ENCODE measurements at regions not wholly inside any gene's neighbourhood (a gene's known extent, or its start where the extent isn't known, plus 50 kb on each side); places are given as distances from the start of the nearest gene placed in this dataset.

DNA sequence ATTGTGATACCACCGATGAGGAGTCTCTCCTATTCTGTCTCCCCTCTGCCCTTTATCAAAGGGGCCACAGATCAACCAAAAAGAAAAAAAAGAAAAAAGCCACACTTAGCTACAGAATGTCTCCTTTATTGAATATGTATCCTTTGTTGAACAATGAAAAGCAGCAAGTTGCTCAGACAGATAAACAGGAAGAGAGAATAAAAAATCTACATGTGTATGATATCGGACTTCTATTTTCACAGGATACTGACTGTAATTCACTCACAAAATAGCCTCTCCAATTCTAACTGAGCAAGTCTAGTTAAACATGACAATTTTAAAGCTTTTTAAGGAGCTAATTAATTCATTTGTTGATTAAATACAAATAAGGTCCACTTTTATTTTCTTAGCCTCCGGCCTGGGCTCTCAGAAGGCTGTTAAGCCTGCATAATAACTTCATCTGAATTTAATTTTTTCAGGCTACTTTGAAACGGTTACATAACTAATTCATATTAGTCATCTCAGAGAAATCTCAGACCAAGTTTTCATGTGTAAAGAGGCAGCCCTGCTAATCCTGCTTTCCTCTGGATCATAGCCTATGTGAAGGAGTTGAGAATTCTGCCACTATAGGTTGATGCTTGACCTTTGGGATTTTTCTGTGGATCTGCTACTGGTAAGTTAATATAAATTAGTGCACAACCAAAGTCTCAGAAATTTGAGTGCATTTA, 304.1 kb upstream of the NR5A2 start:
- no peak for DNase-seq

DNA sequence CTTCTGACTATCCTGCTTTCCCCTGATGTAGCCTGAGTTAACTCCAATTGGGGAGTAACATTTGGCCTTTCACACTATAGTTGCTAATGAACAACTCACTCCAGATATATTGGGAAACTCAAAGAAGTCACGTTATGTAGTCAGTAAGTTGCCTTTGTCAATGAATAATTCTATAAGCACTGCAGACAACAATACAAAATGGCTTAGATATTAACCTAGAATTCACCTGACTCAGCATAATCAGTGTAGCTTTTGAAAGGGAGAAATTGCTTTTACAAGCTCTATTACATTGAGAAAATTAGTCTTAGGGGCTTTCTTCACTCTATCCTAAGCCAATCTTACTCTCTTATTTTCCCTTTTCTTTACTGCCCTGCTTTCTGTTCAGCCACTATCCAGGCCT, 303.5 kb upstream of the NR5A2 start:
- no peak for DNase-seq

DNA sequence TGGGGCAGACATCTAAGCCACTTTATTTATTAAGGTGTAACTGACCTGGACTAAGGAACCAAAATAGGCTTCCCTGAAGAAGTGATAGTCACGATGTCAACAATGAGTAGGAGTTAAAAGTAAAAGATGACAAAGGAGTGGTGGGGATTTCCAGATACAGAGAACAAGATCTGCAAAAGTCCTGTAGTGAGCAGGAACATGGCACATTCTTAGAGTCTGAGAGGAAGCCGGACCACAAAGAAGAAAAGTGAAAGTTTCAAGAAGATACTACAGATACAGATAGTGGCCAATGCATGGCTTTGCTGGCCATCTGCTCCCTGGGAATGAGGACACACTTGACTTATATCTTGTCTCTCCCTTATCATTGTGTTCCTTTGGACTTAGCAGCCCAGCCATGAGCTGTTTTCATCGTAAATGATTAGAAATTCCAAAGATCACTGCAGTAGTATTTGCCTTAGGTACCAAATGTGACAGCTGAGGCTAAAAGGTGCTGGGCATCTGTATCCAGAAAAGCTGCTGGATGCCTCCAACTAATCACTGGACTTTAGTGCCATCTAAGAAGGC, 302.4 kb upstream of the NR5A2 start:
- no peak for DNase-seq

DNA sequence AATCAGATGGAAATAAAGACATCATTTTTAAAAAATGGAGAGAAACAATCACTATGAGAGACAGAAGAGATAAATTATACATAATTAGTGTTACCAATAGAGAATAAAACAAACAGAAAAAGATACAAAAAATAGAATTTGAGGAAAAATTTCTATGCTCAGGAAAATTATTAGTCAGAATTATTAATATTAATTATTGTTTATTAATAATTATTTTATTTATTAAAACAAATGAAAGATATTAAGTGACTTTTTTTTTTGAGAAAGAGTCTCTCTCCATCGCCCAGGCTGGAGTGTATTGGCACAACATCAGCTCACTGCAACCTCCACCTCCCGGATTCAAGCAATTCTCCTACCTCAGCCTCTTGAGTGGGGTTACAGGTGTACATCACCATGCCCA, 299.8 kb upstream of the NR5A2 start:
- DNase-seq, result no peak

DNA sequence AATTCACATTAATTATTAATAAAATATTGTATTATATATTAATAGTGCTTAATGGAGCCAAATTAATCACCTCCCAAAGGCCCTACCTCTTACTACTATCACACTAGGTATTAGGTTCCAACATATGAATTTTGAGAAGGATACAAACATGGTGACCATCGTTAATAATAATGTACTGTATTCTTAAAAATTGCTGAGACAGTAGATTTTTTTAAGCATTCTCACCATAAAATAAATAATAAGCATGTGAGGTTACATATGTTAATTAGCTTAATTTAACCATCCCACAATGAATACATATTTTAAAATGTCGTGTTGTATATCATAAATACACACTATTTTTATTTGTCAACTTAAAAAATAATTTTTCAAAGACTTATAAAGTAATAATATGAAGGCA, 299.2 kb upstream of the NR5A2 start:
- no peak for DNase-seq

DNA sequence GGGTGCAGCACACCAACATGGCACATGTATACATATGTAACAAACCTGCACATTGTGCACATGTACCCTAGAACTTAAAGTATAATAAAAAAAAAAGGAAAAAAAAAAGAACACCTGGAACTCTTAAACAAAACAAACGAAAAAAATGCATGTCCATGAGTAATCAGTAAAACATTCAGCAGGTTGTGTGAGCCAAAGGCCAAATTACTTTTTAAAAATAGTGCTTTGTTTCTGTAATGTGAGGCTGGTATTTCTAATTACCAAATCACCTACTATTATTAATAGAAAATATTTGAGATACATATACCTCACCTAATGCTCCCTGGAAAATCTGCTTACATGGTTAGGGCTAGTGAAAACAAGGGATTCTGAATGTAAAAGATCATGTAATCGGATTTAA, 294.4 kb upstream of the NR5A2 start:
- no peak for DNase-seq

DNA sequence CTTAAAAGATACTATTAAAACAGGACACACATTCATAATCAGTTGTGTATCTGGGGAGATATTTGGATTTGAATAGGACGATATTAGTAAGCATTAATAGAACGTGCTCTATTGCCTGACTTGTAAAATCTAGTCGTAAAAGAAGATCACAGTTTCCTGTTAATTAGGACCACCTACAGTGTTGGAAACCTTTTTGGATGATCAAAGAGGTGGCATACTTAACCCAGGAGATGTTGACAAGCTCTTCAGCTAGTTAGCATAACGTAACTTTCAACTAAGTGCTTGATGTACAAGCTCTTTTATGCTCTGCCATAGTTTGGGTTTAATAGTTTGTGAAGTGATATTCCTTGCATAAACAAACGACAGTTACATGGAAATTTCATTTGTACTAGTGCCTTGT, 293.3 kb upstream of the NR5A2 start:
- DNase-seq, result no peak

DNA sequence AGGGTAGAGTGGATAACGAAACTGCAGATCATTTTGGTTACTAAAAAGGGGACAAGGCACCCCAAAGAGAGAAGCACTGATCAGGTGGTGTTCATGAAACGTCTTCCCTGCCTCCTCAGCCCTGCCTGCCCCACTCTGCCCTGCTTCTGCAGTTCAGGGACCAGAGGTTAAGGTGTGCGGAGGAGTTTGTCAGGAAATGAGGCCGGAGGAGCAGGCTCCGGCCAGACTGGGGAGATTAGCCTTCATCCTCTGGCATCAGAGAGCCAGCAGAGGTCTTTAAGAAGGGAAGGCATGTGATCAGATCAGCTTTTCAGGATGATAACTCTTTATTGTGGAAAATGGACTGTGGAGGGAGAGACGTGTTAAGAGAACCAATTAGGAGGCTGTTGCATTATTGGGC, 291.9 kb upstream of the NR5A2 start:
- DNase-seq, result no peak

DNA sequence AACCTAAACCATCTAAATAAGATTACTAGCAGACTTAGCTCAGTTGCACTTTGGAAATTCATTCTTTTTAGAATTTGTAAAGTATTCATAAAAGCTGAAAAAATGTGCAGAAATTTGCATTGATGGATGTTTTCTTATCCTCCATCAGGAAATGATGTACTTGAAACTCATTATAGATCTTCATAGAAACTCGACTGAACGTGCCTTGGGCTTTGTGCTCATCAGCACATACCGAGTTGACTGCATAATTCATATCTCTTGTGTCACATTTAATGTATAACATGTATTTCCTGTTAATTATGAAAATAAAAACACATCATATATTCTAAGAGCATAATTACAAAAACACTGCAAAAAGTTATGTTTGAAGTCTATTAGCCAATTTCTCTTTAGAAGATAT, 290.9 kb upstream of the NR5A2 start:
- no peak for DNase-seq

DNA sequence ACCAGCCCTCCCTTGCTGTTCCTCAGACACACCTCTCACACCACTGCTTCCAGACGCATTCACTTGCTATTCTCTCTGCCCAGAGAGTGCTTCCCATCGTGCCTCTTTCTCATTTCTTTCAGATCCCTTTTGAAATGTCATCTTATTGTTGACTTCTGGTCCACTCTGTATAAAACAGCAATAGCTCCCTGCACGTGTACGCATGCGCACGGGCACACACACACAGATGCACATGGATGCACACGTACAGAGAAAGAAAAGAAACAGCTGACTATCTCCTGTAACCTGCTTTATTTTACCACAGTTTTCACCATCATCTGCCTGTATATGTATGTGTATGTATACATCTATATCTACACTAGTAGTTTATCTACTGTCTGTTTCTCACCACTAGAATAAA, 285.9 kb upstream of the NR5A2 start:
- no peak for DNase-seq

DNA sequence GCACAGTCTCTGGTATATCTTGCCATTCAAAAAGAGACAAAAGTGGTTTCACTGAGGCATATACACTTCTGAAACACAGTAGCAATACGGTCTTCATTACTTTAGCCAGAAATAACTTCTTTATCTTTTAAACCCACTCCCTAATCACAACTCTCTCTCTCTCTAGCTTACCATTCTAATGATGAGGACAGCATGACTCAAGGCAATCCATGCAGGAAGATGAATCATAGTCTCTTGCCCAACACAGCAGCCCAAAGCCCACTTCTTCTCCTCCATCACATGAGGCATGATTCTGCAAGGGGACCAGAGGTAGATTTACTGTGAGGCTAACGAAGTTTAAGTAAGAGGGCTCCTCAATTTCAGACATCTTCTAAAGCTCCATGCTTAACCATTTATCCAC, 285.0 kb upstream of the NR5A2 start:
- no peak for DNase-seq

DNA sequence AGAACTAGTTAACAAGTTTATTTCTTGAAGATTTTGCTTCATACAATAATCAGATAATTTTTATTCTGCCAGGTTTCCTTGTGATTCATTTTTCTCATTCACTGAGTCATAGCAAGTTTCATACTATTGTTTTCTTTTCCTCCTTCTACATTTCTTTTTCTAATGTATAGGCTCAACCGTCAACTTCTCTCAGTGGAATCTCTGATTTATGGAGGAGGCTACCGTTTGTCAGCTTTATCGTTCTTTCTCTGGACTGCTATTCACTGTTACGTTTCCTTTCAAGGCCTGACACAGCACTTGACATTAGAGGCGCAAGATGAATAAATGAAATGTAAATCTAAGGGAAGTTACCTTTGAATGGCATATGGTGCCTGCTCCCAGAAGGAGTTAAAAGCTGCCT, 284.3 kb upstream of the NR5A2 start:
- DNase-seq, result no peak

DNA sequence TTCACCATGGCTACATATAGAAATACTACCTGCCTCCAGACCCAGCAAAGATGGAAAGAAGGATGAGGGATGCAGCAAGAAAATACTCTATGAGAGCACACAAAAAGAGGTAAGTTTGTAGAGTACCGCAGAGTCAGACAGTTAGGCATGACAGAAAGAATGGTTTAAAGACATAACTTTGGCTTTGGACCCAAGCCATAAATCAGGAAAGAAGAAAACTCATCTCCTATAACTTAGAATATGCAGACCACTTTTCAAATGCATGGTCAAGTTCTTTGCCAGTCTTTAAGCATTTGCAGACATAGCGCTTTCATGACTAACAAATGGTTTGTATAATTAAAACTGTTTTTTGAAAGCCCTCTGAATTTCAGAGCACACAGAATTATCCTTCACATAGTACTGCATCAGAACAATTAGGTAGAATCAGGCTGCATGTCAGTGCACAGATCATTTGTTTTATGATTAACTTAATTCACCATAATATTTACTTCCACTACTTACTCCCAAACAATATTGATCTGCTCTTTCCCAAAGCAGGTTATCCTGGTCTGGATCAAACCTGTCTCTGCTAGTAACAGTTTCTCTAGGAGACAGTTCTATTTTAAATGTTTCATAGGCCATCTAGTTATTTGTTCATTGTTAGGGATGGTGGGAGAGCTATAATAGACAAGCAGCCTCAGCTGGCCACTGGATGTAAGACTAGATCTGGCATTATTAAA, 280.7 kb upstream of the NR5A2 start:
- DNase-seq, result no peak

DNA sequence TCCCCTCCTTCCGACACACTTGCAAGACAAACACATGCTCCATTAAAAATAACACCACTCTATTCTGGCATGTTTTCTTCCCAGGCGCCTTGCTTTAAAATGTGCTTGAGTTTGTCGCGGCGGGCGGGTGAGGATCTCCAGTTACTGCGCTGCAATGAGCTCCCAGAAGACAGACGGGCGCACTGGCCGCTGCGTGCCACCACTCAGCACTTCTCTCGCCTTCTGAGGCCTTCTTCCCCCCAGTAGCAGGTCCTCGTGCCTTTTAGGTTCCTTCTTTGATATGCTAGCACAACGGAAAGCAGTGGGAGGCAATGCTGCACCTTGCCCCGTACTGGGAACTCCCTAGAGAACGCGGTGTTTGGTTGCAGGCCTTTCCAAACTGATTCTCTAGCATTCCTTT, 279.5 kb upstream of the NR5A2 start:
- DNase-seq, result no peak

DNA sequence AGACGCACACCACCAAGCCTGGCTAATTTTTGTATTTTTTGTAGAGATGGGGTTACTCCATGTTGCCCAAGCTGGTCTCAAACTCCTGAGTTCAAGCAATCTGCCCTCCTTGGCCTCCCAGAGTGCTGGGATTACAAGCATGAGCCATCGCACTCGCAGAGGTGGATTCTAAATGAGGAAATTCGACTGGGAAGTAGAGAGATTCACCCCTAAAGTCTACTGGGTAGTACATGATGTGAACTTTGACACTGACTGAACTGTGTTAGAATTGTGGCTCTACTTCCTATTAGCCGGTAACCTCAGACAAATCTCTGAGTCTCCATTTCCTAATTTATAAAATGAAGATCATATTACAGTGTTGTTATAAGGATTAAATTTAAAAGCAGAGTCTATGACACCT, 276.0 kb upstream of the NR5A2 start:
- DNase-seq, result no peak

DNA sequence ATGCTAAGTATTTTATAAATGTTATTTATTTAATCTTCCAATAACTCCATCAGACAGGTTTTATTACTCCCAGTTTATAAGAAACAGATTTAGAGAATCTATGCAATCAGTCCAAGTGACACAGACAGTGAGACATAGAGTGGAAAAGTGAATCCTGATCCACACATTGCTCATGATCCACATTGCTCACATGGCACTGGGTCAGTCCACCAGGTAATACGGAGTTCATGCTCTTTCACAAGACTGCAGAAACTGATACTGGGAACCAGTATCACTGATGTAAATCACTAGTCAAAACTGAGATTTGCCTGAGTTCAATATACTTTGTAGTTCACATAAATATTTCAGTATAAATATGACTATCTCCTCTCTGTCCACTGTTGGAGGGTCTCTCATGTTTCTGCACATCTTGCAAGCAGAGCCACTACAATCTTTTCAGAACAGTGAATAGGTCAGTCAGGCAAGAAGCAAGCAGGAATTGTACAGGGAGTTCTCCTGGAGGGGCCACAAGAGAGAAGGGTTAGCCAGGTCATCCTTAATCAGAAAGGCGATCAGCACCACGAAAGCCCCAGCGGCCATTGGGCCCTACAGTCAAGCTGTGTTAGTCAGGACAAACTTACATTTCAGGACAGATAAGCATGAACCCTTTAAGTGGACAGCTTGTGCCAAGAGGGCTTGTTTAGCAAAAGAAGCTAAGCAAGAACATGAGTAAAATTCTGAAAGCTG, 275.4 kb upstream of the NR5A2 start:
- no peak for DNase-seq

DNA sequence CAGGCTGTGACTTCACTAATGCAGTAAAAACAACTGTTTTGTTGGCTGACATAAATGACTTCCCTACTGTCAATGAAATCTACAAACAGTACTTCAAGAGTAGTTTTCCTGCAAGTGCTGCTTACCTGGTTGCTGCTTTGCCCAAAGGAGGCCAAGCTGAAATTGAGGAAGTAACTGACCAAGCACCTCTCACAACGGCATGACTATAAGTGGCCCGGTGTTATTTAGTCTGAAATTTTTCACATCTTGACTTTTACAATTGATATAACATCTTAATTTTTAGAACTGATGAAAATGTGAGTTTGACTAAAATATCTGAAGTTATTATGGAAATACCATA, 274.9 kb upstream of the NR5A2 start:
- DNase-seq, result no peak

DNA sequence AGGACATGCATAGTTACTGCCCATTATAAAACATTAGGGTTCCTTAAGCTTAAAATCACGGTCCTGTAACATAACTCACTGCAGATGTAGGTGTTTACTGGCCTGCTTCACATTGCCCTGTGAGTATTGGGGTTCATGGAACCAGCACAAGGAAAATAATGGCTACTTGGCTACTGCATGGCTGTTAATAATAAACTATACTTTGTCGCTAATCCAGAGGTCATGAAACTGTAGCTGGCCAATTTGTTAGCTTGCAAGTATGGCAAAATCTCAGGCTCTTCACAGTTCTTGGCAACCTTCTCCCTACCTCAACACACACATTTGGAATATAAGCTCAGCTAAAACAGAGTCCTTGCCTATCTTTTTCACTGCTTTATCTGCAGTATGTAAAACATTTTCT, 274.0 kb upstream of the NR5A2 start:
- DNase-seq, result no peak

DNA sequence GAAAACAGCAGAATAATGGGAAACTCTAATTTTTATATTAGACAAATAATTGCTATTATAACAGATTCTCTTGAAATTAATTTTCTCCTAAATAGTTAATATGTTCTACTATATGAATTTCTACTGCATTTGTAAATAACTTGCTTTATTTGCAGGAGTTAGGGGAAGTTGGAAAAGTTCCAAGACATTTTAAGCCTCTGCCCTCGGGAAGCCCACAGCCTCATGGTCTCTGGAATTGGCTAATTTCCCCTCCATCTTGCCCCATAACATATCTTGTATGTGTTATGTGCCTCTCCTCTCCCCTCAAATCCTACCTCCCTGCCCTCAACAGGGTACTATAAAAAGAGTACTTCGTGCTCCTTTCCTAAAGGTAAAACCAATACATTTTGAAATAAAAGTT, 271.4 kb upstream of the NR5A2 start:
- no peak for DNase-seq

DNA sequence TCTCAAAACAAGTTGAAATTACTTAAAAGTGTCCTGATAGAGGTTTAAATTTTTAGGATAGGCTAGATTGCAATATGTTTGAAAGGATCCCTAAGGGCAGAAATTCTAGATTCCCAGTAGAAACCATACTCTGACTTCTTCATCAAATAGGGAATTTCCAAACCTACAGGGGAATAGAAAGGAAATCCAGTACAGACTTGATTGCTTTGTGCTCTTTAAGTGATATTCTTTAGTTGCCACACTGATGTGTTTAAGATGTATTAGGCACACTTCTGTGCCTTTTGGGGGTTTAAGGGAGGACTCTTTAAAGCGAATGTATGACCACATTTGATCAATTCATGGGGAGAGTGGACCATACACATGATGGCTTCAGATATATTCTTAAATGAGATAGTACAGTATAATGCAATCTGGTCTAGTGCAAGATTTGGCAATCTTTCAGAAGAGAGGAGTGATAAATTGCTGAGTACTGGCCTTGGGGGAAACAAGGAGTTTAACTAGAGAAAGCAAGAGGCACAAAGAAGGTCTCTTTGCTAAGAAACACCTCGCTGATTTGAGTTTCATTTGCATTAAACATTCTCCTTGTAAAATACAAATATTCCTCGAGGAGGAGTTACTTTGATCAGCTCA, 268.8 kb upstream of the NR5A2 start:
- DNase-seq, result no peak

DNA sequence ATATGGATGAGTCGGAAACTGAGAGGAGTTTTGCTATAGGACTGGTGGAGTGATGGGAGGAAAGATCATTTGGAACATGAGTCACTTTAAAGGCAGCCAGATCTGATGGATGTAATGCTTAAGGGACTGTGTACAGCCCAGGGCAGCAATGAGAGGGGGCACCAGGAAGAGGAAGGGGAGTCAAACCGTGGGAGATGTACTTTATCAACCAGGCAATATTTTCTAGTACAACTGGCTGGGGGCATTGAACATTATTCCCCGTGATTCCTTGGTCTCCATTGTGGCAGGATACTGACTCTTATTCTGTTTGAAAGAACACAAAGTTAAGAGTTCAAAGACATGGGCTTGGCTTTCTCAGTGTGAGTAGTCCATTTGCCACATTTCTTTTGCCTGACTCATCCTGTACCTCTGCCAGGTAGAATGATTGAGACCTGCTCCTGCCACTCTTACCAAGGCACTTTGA, 268.2 kb upstream of the NR5A2 start:
- no peak for DNase-seq

DNA sequence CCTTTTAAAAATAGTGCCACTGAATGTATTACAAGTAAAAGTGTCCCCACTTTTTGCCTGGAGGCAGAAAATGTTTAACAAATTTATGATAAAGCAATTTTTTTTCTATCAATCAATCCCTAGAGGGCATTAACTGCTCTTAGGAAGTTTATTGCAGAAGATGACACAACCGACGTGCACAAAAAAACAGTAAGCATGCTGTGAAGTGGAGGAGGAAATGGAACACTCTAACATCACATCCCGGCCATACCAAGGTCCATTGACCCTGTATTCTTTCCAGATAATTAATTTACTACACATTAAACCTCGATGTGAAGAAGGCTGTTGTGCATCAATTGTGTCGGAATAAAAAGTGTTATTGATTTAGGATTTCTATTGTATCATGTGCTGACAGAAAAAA, 264.9 kb upstream of the NR5A2 start:
- no peak for DNase-seq

DNA sequence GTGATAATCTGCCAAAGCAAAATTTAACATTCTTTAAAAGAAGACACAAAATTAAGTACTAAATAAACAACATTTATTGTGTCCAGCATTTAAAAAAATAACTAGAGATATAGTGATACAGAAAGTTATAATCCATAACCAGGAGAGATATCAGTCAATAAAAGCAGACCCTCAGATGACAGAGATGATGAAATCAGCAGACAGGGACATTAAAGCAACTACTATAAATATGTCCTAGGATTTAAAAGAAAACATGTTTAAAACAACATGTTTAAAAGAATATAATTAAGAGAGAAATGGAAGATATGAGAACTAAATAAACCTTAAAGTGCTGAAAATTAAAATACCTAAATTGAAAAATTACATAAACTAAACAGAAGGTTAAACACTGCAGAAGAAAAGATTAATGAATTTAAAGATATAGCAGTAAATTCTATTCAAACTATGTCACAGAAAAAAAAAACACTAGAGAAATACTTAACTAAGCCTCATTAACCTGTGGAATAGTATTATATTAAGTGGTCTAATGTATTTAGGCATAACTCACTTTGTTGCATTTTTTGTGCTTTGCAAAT, 261.2 kb upstream of the NR5A2 start:
- no peak for DNase-seq
